Upper lobe of right lung (tissue), 1 donor: ENCODE measurements at regions not wholly inside any gene's neighbourhood (a gene's known extent, or its start where the extent isn't known, plus 50 kb on each side); places are given as distances from the start of the nearest gene placed in this dataset.

Source experiments
- ATAC-seq: fragments of 200-7000 bp; cut with Tn5 transposase; one replicate; pipeline ENCODE4 v1.9.1; 2020; ENCODE audit warnings: mild to moderate bottlenecking, moderate library complexity
- DNase-seq: peaks from one replicate; pipeline ENCODE4 v3.0.0-alpha.2; 2020
- H3K27ac ChIP-seq: fragments of 200-600 bp; one replicate; pipeline ENCODE4 v1.8.0; 2022
- H3K27me3 ChIP-seq: fragments of 200-600 bp; one replicate; pipeline ENCODE4 v1.8.0; 2022; ENCODE audit warnings: mild to moderate bottlenecking
- H3K36me3 ChIP-seq: fragments of 200-600 bp; one replicate; pipeline ENCODE4 v1.8.0; 2022
- H3K4me1 ChIP-seq: fragments of 200-600 bp; one replicate; pipeline ENCODE4 v1.8.0; 2022
- H3K4me3 ChIP-seq: fragments of 200-600 bp; one replicate; pipeline ENCODE4 v1.8.0; 2022; ENCODE audit warnings: mild to moderate bottlenecking
- H3K9me3 ChIP-seq: fragments of 200-600 bp; one replicate; pipeline ENCODE4 v1.8.0; 2022
- intact Hi-C: fragments of 100-400 bp; cut with DNase I; formaldehyde crosslinking; loops from one replicate; pipeline ENCODE4 v1.11.0; 2022
- TF ChIP-seq, protein P1 (sequence below): fragments of 200-600 bp; IDR thresholded peaks from one replicate; pipeline ENCODE4 v1.8.0; 2022; ENCODE audit warnings: antibody characterized with exemption
- donor health status: DM: no; HTN: yes; CAD: no; lungs with severe emphysema.

DNA sequence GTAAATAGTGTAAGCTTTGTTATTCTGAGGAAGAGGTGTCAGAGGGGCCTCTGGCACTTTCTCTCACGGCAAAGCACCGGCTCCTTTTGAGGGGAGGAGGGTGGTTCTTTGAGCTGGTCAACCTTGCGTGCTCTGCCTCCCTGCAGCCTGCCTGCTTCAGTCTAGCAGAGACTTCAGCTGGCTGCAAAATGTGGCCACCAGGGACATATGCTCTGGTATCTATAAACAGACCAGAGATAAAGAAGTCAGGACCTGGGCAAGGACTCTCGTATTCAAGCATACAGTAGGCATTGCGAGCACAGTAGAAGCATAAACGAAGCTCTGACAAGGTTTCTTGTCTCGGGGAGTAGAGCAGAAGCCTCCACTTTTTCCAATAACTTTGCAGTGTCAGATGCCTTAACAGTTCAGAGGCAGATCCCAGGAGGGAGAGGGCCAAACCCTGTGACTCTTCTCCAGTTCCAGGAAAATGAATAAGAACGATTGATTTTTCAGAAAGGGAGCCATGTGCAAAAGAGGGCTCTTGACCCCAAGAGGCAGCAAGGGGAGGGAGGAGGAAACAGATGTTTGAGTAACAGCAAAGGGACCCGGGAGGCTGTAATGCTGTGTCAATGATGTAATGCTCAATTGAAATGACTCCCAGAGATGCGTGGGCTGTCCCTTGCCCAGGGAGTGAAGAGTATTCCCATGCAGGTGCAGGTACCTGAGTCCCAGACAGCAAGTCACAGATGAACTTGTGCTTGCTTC lies 57.9 kb upstream of the TEX13D start:
- TF ChIP-seq, protein P1, sequence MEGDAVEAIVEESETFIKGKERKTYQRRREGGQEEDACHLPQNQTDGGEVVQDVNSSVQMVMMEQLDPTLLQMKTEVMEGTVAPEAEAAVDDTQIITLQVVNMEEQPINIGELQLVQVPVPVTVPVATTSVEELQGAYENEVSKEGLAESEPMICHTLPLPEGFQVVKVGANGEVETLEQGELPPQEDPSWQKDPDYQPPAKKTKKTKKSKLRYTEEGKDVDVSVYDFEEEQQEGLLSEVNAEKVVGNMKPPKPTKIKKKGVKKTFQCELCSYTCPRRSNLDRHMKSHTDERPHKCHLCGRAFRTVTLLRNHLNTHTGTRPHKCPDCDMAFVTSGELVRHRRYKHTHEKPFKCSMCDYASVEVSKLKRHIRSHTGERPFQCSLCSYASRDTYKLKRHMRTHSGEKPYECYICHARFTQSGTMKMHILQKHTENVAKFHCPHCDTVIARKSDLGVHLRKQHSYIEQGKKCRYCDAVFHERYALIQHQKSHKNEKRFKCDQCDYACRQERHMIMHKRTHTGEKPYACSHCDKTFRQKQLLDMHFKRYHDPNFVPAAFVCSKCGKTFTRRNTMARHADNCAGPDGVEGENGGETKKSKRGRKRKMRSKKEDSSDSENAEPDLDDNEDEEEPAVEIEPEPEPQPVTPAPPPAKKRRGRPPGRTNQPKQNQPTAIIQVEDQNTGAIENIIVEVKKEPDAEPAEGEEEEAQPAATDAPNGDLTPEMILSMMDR, result no peak
- H3K4me3 ChIP-seq, result no peak overlapping the region
- H3K36me3 ChIP-seq, result no peaks in the 10 kb centered on the region
- DNase-seq (no peak), ATAC-seq (no peak)
- H3K9me3 ChIP-seq, result no peaks in the 10 kb centered on the region
- no peaks in the 10 kb centered on the region for H3K4me1 ChIP-seq
- intact Hi-C loops, result no loop called here
- no peaks in the 10 kb centered on the region for H3K27me3 ChIP-seq
- H3K27ac ChIP-seq, result no peak overlapping the region

DNA sequence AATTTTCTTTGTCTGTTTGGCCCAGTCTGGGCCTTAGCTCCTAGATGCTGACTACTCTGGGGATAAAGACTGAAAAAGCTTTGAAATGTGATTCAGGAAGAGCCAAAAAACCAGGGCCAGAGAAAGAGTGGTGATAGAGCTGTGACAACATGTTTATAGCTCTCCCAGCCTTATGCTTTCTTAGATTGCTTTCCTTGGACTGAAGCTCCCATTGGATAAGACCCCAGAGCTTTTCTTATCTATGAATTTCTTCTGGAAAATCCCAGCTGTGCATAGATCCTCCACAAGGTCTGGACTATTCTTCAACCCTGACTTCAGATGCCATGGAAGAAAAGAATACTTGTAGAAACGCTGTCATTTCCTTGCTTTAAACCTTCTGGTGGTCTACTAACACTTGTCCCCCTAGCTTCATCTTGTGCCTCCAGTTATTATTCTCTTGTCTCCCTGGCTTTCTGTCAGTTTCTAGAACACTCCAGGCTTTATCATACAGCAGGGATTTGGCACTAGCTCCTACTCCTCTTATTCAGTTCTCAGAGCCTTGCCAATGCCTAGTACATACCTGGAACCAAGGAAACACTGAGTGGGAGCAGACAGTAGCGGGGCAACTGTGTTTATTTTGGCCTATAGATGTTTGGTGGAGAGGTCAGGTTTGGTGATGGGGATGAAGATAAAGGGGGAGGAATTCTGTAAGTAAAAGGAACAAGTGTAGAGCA lies 57.1 kb upstream of the TEX13D start:
- no peak overlapping the region for H3K4me3 ChIP-seq
- DNase-seq, result no peak
- intact Hi-C loops, result no loop called here
- H3K27ac ChIP-seq, result no peak overlapping the region
- no peaks in the 10 kb centered on the region for H3K9me3 ChIP-seq
- no peaks in the 10 kb centered on the region for H3K4me1 ChIP-seq
- H3K36me3 ChIP-seq, result no peaks in the 10 kb centered on the region
- TF ChIP-seq, protein P1, result no peak
- ATAC-seq, result no peak
- no peaks in the 10 kb centered on the region for H3K27me3 ChIP-seq

GRCh38 chrX:124280294-124280902 lies 52.1 kb upstream of the TEX13D start:
- Histone ChIP-seq H3K4me1 (no peaks in the 10 kb centered on the region), H3K27ac (no peak overlapping the region), H3K4me3 (no peak overlapping the region), H3K27me3 (no peaks in the 10 kb centered on the region), H3K9me3 (no peaks in the 10 kb centered on the region), H3K36me3 (no peaks in the 10 kb centered on the region)
- DNase-seq, result no peak
- no peak for ATAC-seq
- TF ChIP-seq, protein P1, result no peak
- intact Hi-C loops, result no loop called here

GRCh38 chrX:124282580-124282979 lies 49.9 kb upstream of the TEX13D start:
- TF ChIP-seq, protein P1, result no peak
- no peak for ATAC-seq
- H3K27ac ChIP-seq, result no peak overlapping the region
- intact Hi-C loops, result no loop called here
- no peak overlapping the region for H3K4me3 ChIP-seq
- H3K36me3 ChIP-seq, result no peaks in the 10 kb centered on the region
- H3K9me3 ChIP-seq, result no peaks in the 10 kb centered on the region
- H3K27me3 ChIP-seq, result no peaks in the 10 kb centered on the region
- H3K4me1 ChIP-seq, result no peaks in the 10 kb centered on the region
- no peak for DNase-seq
